OCI-LY3 (cell line): ENCODE measurements at regions not wholly inside any gene's neighbourhood (a gene's known extent, or its start where the extent isn't known, plus 50 kb on each side); places are given as distances from the start of the nearest gene placed in this dataset.

ENCODE experiments used
- H2AFZ ChIP-seq: fragments of 200-600, 300-600 bp; shearing (Covaris generic); 2 replicates; pipeline ENCODE4 v1.6.0; 2014; ENCODE audit warnings: antibody characterized with exemption, low read depth, low read length
- H3K27ac ChIP-seq: fragments of 200-600, 300-600 bp; sonication (generic); 2 replicates; pipeline ENCODE4 v1.5.1; 2014; ENCODE audit warnings: mild to moderate bottlenecking, low read length, moderate library complexity, mixed read lengths
- H3K27me3 ChIP-seq: fragments of 200-600, 300-600 bp; sonication (generic); 2 replicates; pipeline ENCODE4 v1.6.1; 2014; ENCODE audit warnings: low read depth, low read length, mixed read lengths
- H3K36me3 ChIP-seq: fragments of 200-600, 300-600 bp; sonication (generic); replicated peaks from 2 replicates; pipeline ENCODE3; 2014; ENCODE audit warnings: low read depth, low read length, mixed read lengths
- H3K4me1 ChIP-seq: fragments of 300-600, 200-600 bp; sonication (generic); 2 replicates; pipeline ENCODE4 v1.6.1; 2014; ENCODE audit warnings: low read length, mixed read lengths
- H3K4me2 ChIP-seq: fragments of 200-600, 300-600 bp; sonication (generic); 2 replicates; pipeline ENCODE4 v1.6.1; 2014; ENCODE audit warnings: low read length, mixed read lengths
- H3K4me3 ChIP-seq: fragments of 300-600, 200-600 bp; sonication (generic); 2 replicates; pipeline ENCODE4 v1.5.1; 2014; ENCODE audit warnings: antibody characterized with exemption, mild to moderate bottlenecking, low read length, moderate library complexity
- H3K79me2 ChIP-seq: fragments of 300-600, 200-600 bp; shearing (Covaris generic); 2 replicates; pipeline ENCODE4 v1.6.1; 2014; ENCODE audit warnings: mild to moderate bottlenecking, low read length, mixed read lengths
- H3K9ac ChIP-seq: fragments of 300-600, 200-600 bp; shearing (Covaris generic); 2 replicates; pipeline ENCODE4 v1.6.0; 2014; ENCODE audit warnings: mild to moderate bottlenecking, low read length, moderate library complexity
- H3K9me3 ChIP-seq: fragments of 200-600, 300-600 bp; shearing (Covaris generic); 2 replicates; pipeline ENCODE4 v1.6.1; 2014; ENCODE audit warnings: low read length, mixed read lengths; ENCODE audit not compliant: insufficient read depth
- H4K20me1 ChIP-seq: fragments of 200-600, 300-600 bp; sonication (generic); 2 replicates; pipeline ENCODE4 v1.6.1; 2016; ENCODE audit warnings: low read length, mixed read lengths; ENCODE audit not compliant: insufficient read depth
- EZH2phosphoT487 ChIP-seq: fragments of 200-600 bp; shearing (Covaris generic); IDR thresholded peaks from 2 replicates; pipeline ENCODE4 v1.6.1; 2018; ENCODE audit warnings: antibody characterized with exemption, mixed run types, low read depth
- TF ChIP-seq, protein P1 (sequence below): fragments of 200-600, 300-600 bp; sonication (generic); IDR thresholded peaks from 2 replicates; pipeline ENCODE4 v1.5.1; 2014; ENCODE audit warnings: antibody characterized with exemption, low read length, low read depth

DNA sequence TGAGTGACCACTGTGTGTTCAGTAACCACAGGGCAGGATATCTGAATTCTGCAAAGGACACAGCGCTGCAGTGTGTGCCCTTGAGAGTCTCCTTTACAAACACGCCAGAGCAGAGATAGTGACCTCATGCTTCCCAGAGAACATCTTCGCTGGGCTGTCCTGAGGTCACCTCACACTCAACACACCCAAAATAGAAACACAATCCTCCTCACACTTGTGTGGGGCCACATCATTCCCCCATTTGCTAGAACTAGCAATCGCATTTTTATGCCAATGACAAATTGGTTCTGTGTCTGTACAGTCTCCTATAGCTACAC is 140.1 kb upstream of the NRIP1 start:
- H3K4me2 ChIP-seq, result no peak overlapping the region
- TF ChIP-seq EZH2phosphoT487, result no peak
- TF ChIP-seq, protein P1, sequence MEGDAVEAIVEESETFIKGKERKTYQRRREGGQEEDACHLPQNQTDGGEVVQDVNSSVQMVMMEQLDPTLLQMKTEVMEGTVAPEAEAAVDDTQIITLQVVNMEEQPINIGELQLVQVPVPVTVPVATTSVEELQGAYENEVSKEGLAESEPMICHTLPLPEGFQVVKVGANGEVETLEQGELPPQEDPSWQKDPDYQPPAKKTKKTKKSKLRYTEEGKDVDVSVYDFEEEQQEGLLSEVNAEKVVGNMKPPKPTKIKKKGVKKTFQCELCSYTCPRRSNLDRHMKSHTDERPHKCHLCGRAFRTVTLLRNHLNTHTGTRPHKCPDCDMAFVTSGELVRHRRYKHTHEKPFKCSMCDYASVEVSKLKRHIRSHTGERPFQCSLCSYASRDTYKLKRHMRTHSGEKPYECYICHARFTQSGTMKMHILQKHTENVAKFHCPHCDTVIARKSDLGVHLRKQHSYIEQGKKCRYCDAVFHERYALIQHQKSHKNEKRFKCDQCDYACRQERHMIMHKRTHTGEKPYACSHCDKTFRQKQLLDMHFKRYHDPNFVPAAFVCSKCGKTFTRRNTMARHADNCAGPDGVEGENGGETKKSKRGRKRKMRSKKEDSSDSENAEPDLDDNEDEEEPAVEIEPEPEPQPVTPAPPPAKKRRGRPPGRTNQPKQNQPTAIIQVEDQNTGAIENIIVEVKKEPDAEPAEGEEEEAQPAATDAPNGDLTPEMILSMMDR, result no peak
- H3K4me1 ChIP-seq, result peaks cover 16% of the 10 kb centered on the region
- H4K20me1 ChIP-seq, result peaks cover 7% of the 10 kb centered on the region; the same call in 1 of the 2 replicates
- peaks cover 68% of the 10 kb centered on the region for H3K27me3 ChIP-seq
- no peaks in the 10 kb centered on the region for H3K36me3 ChIP-seq
- H3K4me3 ChIP-seq, result no peak overlapping the region
- no peak overlapping the region for H2AFZ ChIP-seq
- no peaks in the 10 kb centered on the region for H3K79me2 ChIP-seq
- H3K9me3 ChIP-seq, result no peaks in the 10 kb centered on the region
- H3K9ac ChIP-seq, result no peak overlapping the region
- H3K27ac ChIP-seq, result no peak overlapping the region

GRCh38 chr21:15206514-15206913 is 141.7 kb upstream of the NRIP1 start:
- Histone ChIP-seq H3K4me3 (peak overlapping the region; percentile 56), H3K36me3 (no peaks in the 10 kb centered on the region), H3K9me3 (no peaks in the 10 kb centered on the region), H3K27ac (no peak overlapping the region), H3K4me2 (peak overlapping the region; percentile 82), H4K20me1 (peaks cover 7% of the 10 kb centered on the region; the same call in 1 of the 2 replicates), H3K9ac (no peak overlapping the region; the same call in 1 of the 2 replicates), H3K27me3 (peaks cover 84% of the 10 kb centered on the region), H3K79me2 (no peaks in the 10 kb centered on the region), H3K4me1 (peaks cover 24% of the 10 kb centered on the region), H2AFZ (no peak overlapping the region)
- TF ChIP-seq, protein P1, result no peak
- TF ChIP-seq EZH2phosphoT487, result no peak

DNA sequence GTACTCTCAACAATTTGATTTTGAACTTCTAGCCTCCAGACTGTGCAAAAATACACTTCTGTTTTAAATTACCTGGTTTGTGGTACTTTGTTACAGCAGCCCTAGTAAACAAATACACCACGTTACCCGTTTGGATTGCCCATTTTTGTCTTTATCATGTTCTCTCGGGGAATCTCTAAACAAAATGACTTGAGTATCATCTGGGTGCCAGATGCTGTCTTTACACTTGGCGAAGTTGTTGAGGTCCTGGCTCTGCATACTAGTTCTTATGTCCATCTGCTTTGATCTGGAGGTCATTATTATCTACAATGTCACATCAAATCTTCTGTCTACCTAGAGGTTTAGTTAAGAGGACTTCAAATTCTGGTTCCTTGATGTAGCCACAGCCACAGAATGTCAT is 142.4 kb upstream of the NRIP1 start:
- H4K20me1 ChIP-seq, result peaks cover 7% of the 10 kb centered on the region; the same call in 1 of the 2 replicates
- H3K27me3 ChIP-seq, result peaks cover 87% of the 10 kb centered on the region
- peak overlapping the region; percentile 82 for H3K4me2 ChIP-seq
- no peaks in the 10 kb centered on the region for H3K9me3 ChIP-seq
- no peaks in the 10 kb centered on the region for H3K36me3 ChIP-seq
- no peak overlapping the region for H3K9ac ChIP-seq
- H3K4me3 ChIP-seq, result peak overlapping the region; percentile 56; the same call in 1 of the 2 replicates
- H3K4me1 ChIP-seq, result peaks cover 30% of the 10 kb centered on the region
- H3K27ac ChIP-seq, result no peak overlapping the region
- TF ChIP-seq, protein P1, result no peak
- no peak for TF ChIP-seq EZH2phosphoT487
- H2AFZ ChIP-seq, result no peak overlapping the region
- no peaks in the 10 kb centered on the region for H3K79me2 ChIP-seq

GRCh38 chr21:15207635-15208370 is 143.0 kb upstream of the NRIP1 start:
- no peak overlapping the region for H2AFZ ChIP-seq
- peaks cover 36% of the 10 kb centered on the region for H3K4me1 ChIP-seq
- no peak overlapping the region for H3K27ac ChIP-seq
- H3K79me2 ChIP-seq, result no peaks in the 10 kb centered on the region
- no peaks in the 10 kb centered on the region for H3K9me3 ChIP-seq
- no peaks in the 10 kb centered on the region for H3K36me3 ChIP-seq
- H3K27me3 ChIP-seq, result peaks cover 83% of the 10 kb centered on the region
- no peak overlapping the region for H3K4me3 ChIP-seq
- H4K20me1 ChIP-seq, result peaks cover 7% of the 10 kb centered on the region; the same call in 1 of the 2 replicates
- TF ChIP-seq EZH2phosphoT487, result no peak
- TF ChIP-seq, protein P1, result no peak
- no peak overlapping the region for H3K9ac ChIP-seq
- no peak overlapping the region for H3K4me2 ChIP-seq
